HG02840 (cell line): ENCODE measurements at regions not wholly inside any gene's neighbourhood (a gene's known extent, or its start where the extent isn't known, plus 50 kb on each side); places are given as distances from the start of the nearest gene placed in this dataset.

Experiments
- ATAC-seq: cut with Tn5 transposase; IDR thresholded peaks from one replicate; pipeline ENCODE4 v1.9.1; 2021; ENCODE audit warnings: mild to moderate bottlenecking, moderate library complexity, moderate number of reproducible peaks; ENCODE audit not compliant: unreplicated experiment, low FRiP score

DNA sequence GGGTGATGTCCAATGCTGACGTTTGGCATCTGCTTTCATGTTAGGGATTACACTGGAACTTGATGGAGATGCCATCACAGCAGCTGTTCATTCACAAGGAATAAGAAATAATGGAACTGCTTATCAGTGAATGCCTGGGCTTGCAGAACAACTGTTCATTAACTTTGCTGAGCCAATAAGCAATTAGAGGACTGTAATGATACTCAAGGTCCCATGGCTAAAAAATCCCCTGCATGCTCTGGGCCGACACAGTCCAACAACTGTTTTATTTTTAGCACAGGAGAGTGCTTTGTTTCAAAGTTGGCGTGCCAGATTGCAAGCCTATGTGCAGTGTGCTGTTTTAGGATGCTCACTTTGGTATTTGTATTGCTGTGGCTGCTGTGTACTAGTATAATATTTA, 408.0 kb upstream of the RGPD4 start:
- no peak for ATAC-seq

DNA sequence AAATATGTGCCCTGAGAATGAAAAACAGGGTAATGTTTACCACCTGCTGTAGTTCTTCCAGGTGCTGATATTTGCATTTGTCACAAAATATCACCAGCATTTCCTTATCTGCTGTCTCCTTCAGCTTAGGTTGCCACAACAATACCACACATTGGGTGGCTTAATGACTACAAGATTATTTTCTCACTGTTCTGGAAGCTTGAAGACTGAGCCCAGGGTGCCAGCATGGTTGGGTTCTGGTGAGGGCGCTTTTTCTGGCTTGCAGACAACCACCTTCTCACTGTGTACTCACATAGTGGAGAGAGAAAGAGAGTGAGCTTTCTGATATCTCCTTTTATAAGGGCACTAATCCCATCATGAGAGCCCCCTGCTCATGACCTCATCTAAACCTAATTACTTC, 407.5 kb upstream of the RGPD4 start:
- no peak for ATAC-seq

DNA sequence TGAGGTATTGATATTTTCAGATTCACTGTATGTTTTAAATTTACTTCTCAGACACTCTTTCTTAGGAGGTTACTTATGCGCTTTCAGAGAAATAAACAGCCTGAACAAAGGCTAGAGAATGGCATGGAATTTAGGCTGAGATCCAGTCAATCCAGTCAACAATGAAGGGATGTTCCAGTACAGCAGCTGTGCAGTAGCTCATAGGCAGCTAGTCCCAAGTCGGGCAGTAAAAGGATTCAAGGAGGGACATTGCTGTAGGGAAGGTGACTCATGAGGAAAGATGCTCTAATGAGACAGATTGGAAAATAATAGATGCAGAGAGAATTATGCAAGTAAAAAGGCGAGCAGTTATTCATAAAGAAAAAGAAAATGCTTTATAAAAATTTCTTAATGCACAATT, 397.9 kb upstream of the RGPD4 start:
- ATAC-seq, result no peak

DNA sequence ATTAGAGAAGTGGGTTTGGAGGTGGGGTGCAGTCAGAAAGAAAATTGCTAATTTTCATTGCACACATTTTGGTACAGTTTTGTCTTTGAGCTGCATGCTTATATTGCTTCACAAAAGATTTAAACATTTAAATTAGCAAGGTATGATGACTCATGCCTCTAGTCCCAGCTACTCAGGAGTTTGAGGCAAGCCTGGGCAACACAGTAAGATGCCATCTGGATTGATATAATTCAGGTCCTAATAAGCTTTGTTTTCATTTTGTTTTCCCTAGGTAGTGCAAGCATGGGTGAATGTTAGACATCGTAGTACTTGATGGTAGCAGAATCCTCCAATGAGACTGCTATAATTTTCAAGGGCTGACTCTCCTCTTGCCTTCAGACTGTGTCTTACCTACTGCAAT, 396.7 kb upstream of the RGPD4 start:
- no peak for ATAC-seq

DNA sequence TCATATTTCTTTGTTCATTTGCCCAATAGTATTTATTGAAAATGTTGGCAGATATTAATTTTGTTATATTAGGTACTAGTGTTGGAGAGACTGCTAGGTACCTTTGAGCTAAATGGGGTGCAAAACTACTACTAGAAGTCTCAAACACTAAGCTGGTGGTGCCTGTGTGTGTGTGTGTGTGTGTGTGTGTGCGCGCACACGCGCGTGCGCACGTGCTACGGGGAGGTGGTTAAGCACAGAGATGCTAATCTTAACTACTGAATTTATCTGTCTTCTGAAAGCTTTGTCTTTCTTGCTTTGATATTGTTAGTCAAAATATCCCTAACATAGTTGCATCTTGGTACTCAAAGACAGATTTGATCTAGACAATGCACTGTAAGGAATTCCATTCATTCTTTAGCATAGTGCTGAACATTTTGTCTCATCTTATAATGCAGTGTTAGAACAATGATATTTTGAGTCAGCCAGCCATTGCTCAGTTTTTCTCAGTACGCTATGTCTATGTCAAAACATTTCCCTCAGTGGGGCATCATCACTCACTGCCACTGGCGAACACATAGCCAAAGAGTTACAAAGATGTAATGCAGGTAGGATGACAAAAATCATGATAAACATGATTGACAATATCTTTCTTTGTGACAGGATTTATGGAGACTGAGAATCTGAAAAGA, 396.0 kb upstream of the RGPD4 start:
- no peak for ATAC-seq

DNA sequence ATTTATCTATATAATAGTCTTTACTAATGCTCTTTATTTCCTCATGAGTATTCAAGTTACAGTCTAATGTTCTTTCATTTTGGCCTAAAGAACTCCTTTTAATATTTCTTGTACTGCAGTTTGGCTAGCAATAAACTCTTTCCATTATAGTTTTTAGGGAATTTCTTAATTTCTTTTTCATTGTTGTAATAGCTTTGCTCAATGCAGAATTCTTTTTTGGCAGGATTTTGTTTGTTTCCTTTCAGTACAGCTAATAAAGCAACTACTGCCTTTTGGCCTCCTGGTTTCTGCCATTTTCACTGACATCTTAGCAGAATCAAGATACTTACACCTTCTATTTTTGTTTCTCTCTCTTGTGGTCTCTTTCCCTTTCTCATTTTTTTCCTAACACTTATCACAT, 390.4 kb upstream of the RGPD4 start:
- ATAC-seq, result no peak

DNA sequence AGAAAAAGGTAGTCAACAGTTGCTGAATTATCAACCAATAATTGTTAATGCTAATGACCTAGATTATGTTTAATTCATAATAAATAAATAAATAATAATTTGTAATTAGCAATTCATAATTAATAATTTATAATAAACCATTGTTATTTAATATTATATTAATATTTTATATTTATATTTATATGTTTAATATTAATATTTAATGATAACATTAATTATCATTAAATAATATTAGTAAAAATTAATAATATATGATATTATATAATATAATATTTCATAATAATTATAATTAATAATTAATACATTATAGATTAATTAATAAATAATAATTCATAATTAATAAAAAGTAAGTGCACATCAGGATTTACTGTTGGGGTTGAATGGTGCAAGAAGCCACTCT, 389.4 kb upstream of the RGPD4 start:
- no peak for ATAC-seq

DNA sequence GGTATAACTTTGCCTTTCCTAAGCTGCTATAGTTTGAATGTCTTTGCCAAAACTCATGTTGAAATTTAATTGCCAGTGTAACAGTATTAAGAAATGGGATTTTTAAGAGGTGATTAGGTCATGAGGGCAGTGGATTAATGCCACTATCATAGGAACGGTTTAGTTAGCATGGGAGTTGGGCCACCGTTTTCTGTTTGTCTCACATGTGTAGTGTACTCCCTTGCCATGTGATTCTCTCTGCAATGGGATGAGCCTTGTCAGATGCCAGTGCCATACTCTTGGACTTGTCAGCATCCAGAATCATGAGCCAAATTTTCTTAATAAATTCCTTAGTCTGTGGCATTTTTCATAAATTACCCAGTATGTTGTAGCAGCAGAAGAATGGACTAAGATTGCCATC, 388.9 kb upstream of the RGPD4 start:
- ATAC-seq, result no peak

DNA sequence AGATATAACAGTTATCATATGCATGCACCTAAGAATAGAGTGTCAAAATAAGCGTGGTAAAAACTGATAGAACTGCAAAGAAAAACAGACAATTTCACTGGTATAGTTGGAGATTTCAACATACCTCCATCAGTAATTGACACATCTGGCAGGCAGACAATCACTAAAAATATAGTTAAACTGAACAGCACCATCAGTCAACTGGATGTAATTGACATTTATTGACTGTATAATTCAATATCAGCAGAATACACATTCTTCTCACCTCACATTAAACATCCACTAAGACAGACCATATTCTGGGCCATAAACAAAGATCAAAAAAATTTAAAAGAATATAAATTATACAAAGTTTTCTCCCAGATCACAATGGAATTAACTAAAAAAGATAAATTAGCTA, 378.5 kb upstream of the RGPD4 start:
- no peak for ATAC-seq

DNA sequence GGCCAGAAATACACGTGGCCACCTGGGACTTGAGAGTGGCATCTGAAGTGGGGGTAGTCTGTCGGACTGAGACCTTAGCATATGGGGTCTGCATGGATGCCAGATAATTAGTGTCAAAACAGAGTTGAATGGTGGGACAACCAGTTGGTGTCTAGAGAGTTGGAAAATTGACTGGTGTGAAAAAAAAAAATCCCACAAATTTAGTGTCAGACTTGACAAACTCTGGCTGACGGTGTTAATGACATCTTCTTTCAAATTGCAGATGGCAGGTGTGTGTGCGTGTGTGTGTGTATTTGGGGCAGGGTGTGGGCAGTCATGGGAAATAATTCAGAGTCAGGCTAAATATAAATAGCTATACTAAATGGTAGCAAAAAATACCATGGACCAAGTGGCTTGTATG, 365.4 kb upstream of the RGPD4 start:
- ATAC-seq, result no peak

DNA sequence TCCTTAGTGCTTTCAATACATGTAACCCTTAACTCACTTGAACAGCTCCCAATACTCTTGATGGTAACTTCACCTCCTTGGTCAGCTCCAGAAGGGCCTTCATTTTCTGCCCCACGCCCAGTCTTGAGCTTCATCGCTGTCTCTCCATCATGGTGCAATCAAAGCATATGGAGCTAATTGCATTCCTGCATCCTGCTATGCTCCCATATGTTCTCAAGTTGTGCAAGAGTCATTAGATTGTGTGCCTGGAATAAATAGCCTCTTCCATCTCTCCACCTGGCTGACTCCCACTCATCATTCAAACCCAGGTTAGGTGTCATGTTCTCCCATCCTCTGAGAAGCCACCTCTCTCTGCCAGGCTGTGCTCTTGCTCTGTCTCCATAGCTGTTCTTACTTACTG, 364.5 kb upstream of the RGPD4 start:
- no peak for ATAC-seq

DNA sequence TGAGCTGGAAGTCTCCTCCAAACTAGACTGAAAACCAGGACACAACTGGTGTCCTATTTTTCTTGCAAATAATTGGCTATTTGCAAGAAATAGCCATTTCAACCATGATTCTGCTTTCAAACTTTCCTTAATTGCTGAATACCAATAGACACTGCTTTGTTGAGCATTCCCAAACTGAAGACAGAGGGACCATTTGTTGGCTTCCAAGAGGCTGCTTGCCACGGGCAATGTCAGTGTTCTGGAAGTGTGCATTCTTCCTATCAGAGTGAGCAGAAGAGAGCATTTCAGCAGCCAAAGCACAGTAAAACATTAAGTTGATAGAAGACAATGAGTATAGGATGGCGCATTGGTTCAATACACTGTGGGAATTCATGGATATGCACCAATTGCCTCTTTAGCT, 360.5 kb upstream of the RGPD4 start:
- no peak for ATAC-seq

DNA sequence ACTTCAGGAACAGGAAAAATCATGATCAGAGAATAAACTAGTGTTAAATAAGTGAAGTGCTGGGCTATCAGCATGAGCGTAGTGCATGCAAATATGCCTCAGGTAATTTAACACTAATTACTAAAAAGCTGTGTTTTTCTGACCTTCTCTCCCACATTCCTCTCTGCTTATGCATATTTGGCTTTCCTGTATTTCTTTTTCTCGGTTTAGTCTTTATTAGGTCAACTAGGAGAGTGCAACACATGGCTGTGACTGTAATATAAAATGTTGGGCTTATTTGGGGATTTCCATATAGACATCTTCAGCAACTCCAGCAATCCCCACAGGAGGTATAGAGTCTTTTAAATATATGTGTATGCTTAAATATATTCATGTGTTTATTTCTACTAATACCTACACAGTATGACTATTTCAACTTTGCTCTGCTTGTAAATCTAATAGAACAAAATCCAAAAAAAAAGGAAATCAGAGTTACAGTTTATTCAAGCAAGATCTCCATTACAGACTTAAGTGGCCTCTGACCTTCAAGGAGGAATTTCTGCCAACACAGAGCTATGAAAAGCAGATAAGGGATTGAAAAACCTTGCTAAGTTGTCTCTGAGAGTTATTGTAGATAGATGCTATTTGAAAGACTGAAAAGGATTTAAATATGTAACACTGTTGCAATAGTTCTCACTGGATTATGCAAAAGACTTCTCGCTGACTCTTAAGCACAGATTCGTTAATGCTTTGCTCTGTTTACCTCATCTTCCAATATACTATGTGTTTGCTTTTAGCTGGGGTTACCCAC, 359.5 kb upstream of the RGPD4 start:
- no peak for ATAC-seq

DNA sequence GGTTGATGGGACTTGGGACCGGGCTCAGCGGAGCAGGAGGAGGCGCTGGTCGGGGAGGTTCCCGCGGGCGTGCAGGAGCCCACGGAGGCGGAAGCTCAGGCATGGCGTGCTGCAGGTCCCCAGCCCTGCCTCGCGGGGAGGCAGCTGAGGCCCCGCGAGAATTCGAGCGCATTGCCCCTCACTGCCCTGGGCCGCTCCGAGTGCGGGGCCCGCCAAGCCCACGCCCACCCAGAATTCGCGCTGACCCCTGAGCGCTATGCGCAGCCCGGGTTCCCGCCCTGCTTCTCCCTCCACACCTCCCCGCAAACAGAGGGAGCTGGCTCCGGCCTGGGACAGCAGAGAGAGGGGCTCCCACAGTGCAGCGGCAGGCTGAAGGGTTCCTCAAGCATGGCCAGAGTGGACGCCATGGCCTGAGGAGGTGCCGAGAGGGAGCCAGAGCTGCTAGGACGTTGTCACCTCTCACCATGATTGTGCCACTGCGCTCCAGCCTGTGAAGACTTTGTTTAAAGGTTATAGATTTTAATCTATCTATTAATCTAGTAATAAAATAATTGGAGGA, 357.2 kb upstream of the RGPD4 start:
- no peak for ATAC-seq

DNA sequence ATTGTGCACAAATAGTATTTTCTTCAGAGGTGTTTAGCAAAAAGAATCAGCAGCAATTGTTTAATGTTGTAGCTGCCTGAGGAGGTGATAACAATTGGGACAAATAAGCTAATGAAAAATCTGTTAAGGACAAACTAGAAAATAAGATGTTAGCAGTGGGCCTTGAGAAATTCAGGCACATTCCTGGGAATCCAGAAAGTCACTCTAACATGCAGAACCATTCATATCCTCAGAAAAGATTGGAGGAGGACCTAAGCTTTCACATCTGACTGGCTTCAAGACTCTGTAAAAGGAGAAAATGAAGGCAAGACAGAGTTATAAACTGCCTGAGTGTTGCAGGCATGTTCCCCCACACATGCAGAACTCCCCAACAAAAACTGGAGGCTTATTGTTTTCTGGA, 353.5 kb upstream of the RGPD4 start:
- no peak for ATAC-seq

DNA sequence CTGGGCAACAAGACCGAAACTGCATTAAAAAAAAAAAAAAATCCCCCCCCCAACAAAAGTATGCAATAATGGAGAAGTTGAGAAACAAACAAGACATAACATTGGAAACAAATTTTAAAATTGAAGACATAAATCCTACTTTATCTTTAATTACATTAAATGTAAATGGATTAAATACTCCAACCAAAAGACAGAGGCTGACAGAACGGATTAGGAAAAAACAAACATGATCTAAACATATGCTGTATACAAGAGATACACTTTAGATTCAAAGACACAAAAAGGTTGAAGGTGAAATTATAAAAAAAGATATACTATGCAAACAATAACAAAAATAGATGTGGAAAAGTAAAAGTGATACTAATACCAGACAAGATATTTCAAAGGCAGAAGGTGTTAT, 350.8 kb upstream of the RGPD4 start:
- ATAC-seq, result no peak

DNA sequence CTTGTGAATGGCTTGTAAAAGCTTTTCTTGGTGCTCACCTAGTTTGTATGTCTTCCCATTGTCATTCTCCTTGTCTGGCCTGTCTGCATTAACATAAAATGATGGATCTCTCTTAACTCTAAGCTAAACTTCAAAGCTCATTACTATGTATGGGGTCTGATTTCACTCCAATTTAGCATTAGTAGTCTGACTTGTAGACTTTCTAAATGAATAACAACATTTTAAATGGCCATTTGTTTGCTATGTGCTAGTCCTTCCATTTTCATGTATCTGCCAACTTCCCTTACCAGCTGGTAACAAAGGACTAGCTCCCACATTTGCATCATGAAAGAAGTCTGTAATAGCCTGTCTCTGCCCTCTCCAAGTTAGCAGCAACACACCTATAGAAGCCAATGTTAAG, 324.2 kb upstream of the RGPD4 start:
- no peak for ATAC-seq

DNA sequence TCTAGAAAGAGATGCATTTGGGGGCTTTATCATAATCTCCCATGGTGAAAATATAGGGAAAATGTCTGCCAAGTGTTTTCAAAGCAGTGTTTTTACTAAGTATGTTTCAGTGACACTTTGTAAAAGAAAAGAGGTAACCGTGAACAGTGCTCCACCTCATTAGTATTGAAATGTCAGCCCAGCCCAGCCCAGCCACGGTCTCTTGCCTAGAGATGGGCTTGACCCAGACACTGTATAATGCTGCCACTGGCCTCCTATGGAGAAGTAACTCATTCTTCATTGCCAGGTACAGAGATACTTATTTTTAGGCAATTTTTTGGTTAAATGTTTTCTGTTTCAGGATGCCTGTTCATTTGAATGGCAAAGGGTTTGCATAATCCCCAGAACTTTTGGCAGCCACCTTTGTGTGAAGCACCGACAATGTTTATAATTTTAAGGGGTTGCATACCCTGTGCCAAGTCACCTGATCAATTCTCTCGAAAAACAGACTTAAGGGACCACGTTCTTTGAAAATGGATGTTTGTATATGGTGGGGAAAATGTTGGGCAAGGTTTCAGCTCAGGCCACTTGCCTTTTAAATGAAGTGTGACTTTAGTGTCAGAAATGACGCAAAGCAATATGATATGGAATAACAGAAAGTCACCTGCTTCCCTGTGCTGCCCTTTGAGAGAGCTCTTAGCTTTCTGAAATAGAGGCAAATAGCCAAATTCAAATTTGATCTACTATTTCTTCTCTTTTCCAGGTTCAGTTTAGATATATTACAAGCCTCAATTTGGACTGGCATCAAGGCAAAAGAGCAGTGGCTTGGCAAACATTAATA, 314.5 kb upstream of the RGPD4 start:
- ATAC-seq, result no peak

DNA sequence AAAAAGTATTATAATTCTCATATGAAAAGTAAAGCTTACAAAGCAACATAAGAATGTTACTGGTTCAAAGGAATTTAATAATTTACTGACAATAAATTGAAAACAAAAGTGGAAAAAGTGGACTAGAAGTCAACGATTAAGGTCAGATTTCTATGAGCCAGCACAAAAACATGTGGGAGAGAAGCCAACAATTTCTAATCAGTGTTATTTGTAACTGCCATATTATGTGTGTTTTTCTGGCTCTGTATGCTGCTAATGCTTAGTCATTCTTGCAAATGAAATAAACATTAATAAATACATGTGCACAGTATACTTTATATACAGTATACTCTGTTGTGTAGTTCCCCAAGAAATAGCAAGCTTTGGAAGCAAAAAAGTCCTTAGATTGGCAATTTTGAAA, 301.3 kb upstream of the RGPD4 start:
- no peak for ATAC-seq

DNA sequence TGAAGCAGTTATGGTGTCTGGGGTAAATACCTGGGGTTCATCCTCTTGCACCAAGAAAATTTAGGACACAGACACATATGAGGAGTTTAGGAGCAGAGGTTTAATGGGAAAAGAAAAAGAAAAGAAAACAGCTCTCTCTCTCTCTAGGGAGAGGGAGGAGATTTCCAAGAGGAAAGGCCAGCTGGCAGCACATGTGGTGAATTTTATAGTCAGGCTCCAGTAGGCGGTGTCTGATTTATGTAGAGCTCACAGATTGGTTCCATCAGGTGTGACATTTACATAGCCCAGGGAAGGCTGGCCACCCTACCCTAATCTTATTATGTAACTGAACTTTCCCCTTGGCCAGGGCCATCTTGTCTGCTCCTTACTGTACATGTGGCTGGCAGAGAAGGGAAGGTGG, 297.5 kb upstream of the RGPD4 start:
- no peak for ATAC-seq

DNA sequence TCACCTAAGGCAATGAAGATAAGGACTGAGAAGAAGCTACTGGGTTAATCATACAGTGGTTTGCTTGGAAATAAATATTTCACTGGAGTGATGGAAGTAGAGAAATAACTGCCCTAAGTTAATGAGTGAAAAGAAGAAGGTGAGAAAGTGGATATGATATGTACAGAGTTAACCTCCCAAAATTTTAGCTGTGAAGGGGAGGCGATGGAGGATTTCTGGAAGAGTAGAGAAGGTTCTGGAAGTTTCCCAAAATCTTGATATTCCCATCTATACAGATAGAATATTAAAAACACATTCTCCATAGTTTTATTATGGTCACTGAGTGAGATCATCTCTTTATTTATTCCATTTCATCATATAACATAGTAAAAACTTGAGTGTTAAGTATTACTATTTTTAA, 296.6 kb upstream of the RGPD4 start:
- no peak for ATAC-seq
